ENCODE measurements at regions not wholly inside any gene's neighbourhood (a gene's known extent, or its start where the extent isn't known, plus 50 kb on each side); places are given as distances from the start of the nearest gene placed in this dataset.

- Histone ChIP-seq H3K4me3 (ENCODE audit: low read depth in 1 of 2, low read length in 2 of 2) (no peak overlapping the region), H3K27ac (ENCODE audit: low read depth, low read length) (no peak overlapping the region), H3K27me3 (ENCODE audit: control insufficient read depth in 1 of 2, insufficient read depth in 2 of 2, low read length in 2 of 2) (no peaks in the 10 kb centered on the region), H3K9me3 (ENCODE audit: control insufficient read depth in 1 of 2, low read length in 2 of 2) (no peaks in the 10 kb centered on the region), H3K9ac (ENCODE audit: low read depth in 1 of 2, low read length in 2 of 2) (no peak overlapping the region), H3K36me3 (ENCODE audit: control insufficient read depth in 1 of 2, insufficient read depth in 2 of 2, low read length in 2 of 2) (no peaks in the 10 kb centered on the region), H3K4me1 (ENCODE audit: control insufficient read depth in 1 of 2, insufficient read depth in 2 of 2, low read length in 2 of 2) (peaks cover 11 to 14% of the 10 kb centered on the region in 2 donors)
These were observed 350.0 kb downstream of the DEPDC1B start for GRCh38 chr5:60349891-60350415.

GRCh38 chr5:60346393-60346792, 353.6 kb downstream of the DEPDC1B start:
- Histone ChIP-seq H3K9ac (ENCODE audit: low read depth in 1 of 2, low read length in 2 of 2) (no peak overlapping the region), H3K27ac (ENCODE audit: low read depth, low read length) (no peak overlapping the region), H3K9me3 (ENCODE audit: control insufficient read depth in 1 of 2, low read length in 2 of 2) (no peaks in the 10 kb centered on the region), H3K27me3 (ENCODE audit: control insufficient read depth in 1 of 2, insufficient read depth in 2 of 2, low read length in 2 of 2) (no peaks in the 10 kb centered on the region), H3K4me1 (ENCODE audit: control insufficient read depth in 1 of 2, insufficient read depth in 2 of 2, low read length in 2 of 2) (peaks cover 8 to 14% of the 10 kb centered on the region in 2 donors), H3K36me3 (ENCODE audit: control insufficient read depth in 1 of 2, insufficient read depth in 2 of 2, low read length in 2 of 2) (no peaks in the 10 kb centered on the region), H3K4me3 (ENCODE audit: low read depth in 1 of 2, low read length in 2 of 2) (no peak overlapping the region)

- Histone ChIP-seq H3K9ac (ENCODE audit: low read depth in 1 of 2, low read length in 2 of 2) (no peak overlapping the region), H3K4me1 (ENCODE audit: control insufficient read depth in 1 of 2, insufficient read depth in 2 of 2, low read length in 2 of 2) (no peaks in the 10 kb centered on the region), H3K4me3 (ENCODE audit: low read depth in 1 of 2, low read length in 2 of 2) (no peak overlapping the region), H3K36me3 (ENCODE audit: control insufficient read depth in 1 of 2, insufficient read depth in 2 of 2, low read length in 2 of 2) (no peaks in the 10 kb centered on the region), H3K27ac (ENCODE audit: low read depth, low read length) (no peak overlapping the region), H3K27me3 (ENCODE audit: control insufficient read depth in 1 of 2, insufficient read depth in 2 of 2, low read length in 2 of 2) (no peaks in the 10 kb centered on the region), H3K9me3 (ENCODE audit: control insufficient read depth in 1 of 2, low read length in 2 of 2) (no peaks in the 10 kb centered on the region)
These were observed 356.9 kb downstream of the DEPDC1B start for GRCh38 chr5:60343102-60343501.

GRCh38 chr5:60340965-60341471, 358.9 kb downstream of the DEPDC1B start:
- H3K4me3 ChIP-seq (ENCODE audit: low read depth in 1 of 2, low read length in 2 of 2) = no peak overlapping the region
- H3K9ac ChIP-seq (ENCODE audit: low read depth in 1 of 2, low read length in 2 of 2) = no peak overlapping the region
- H3K27ac ChIP-seq (ENCODE audit: low read depth, low read length) = no peak overlapping the region
- H3K4me1 ChIP-seq (ENCODE audit: control insufficient read depth in 1 of 2, insufficient read depth in 2 of 2, low read length in 2 of 2) = no peaks in the 10 kb centered on the region
- no peaks in the 10 kb centered on the region for H3K9me3 ChIP-seq (ENCODE audit: control insufficient read depth in 1 of 2, low read length in 2 of 2)
- H3K36me3 ChIP-seq (ENCODE audit: control insufficient read depth in 1 of 2, insufficient read depth in 2 of 2, low read length in 2 of 2) = no peaks in the 10 kb centered on the region
- no peaks in the 10 kb centered on the region for H3K27me3 ChIP-seq (ENCODE audit: control insufficient read depth in 1 of 2, insufficient read depth in 2 of 2, low read length in 2 of 2)

- Histone ChIP-seq H3K4me3 (ENCODE audit: low read depth in 1 of 2, low read length in 2 of 2) (no peak overlapping the region), H3K9me3 (ENCODE audit: control insufficient read depth in 1 of 2, low read length in 2 of 2) (no peaks in the 10 kb centered on the region), H3K9ac (ENCODE audit: low read depth in 1 of 2, low read length in 2 of 2) (no peak overlapping the region), H3K27ac (ENCODE audit: low read depth, low read length) (no peak overlapping the region), H3K27me3 (ENCODE audit: control insufficient read depth in 1 of 2, insufficient read depth in 2 of 2, low read length in 2 of 2) (no peaks in the 10 kb centered on the region), H3K4me1 (ENCODE audit: control insufficient read depth in 1 of 2, insufficient read depth in 2 of 2, low read length in 2 of 2) (no peaks in the 10 kb centered on the region), H3K36me3 (ENCODE audit: control insufficient read depth in 1 of 2, insufficient read depth in 2 of 2, low read length in 2 of 2) (no peaks in the 10 kb centered on the region)
These were observed 359.6 kb downstream of the DEPDC1B start for GRCh38 chr5:60340326-60340725.

GRCh38 chr5:60339691-60340201, 360.2 kb downstream of the DEPDC1B start:
- Histone ChIP-seq H3K4me1 (ENCODE audit: control insufficient read depth in 1 of 2, insufficient read depth in 2 of 2, low read length in 2 of 2) (no peaks in the 10 kb centered on the region), H3K36me3 (ENCODE audit: control insufficient read depth in 1 of 2, insufficient read depth in 2 of 2, low read length in 2 of 2) (no peaks in the 10 kb centered on the region), H3K27me3 (ENCODE audit: control insufficient read depth in 1 of 2, insufficient read depth in 2 of 2, low read length in 2 of 2) (no peaks in the 10 kb centered on the region), H3K9ac (ENCODE audit: low read depth in 1 of 2, low read length in 2 of 2) (no peak overlapping the region), H3K9me3 (ENCODE audit: control insufficient read depth in 1 of 2, low read length in 2 of 2) (no peaks in the 10 kb centered on the region), H3K4me3 (ENCODE audit: low read depth in 1 of 2, low read length in 2 of 2) (no peak overlapping the region), H3K27ac (ENCODE audit: low read depth, low read length) (no peak overlapping the region)

- no peak overlapping the region for H3K4me3 ChIP-seq (ENCODE audit: low read depth in 1 of 2, low read length in 2 of 2)
- H3K27ac ChIP-seq (ENCODE audit: low read depth, low read length) = no peak overlapping the region
- H3K9me3 ChIP-seq (ENCODE audit: control insufficient read depth in 1 of 2, low read length in 2 of 2) = no peaks in the 10 kb centered on the region
- no peak overlapping the region for H3K9ac ChIP-seq (ENCODE audit: low read depth in 1 of 2, low read length in 2 of 2)
- no peaks in the 10 kb centered on the region for H3K27me3 ChIP-seq (ENCODE audit: control insufficient read depth in 1 of 2, insufficient read depth in 2 of 2, low read length in 2 of 2)
- H3K36me3 ChIP-seq (ENCODE audit: control insufficient read depth in 1 of 2, insufficient read depth in 2 of 2, low read length in 2 of 2) = no peaks in the 10 kb centered on the region
- no peaks in the 10 kb centered on the region for H3K4me1 ChIP-seq (ENCODE audit: control insufficient read depth in 1 of 2, insufficient read depth in 2 of 2, low read length in 2 of 2)
These were observed 361.1 kb downstream of the DEPDC1B start for GRCh38 chr5:60338846-60339245.

GRCh38 chr5:60336491-60336890, 363.5 kb downstream of the DEPDC1B start:
- no peaks in the 10 kb centered on the region for H3K27me3 ChIP-seq (ENCODE audit: control insufficient read depth in 1 of 2, insufficient read depth in 2 of 2, low read length in 2 of 2)
- no peak overlapping the region for H3K4me3 ChIP-seq (ENCODE audit: low read depth in 1 of 2, low read length in 2 of 2)
- H3K4me1 ChIP-seq (ENCODE audit: control insufficient read depth in 1 of 2, insufficient read depth in 2 of 2, low read length in 2 of 2) = no peaks in the 10 kb centered on the region
- no peaks in the 10 kb centered on the region for H3K9me3 ChIP-seq (ENCODE audit: control insufficient read depth in 1 of 2, low read length in 2 of 2)
- no peaks in the 10 kb centered on the region for H3K36me3 ChIP-seq (ENCODE audit: control insufficient read depth in 1 of 2, insufficient read depth in 2 of 2, low read length in 2 of 2)
- no peak overlapping the region for H3K27ac ChIP-seq (ENCODE audit: low read depth, low read length)
- H3K9ac ChIP-seq (ENCODE audit: low read depth in 1 of 2, low read length in 2 of 2) = no peak overlapping the region

- H3K27ac ChIP-seq (ENCODE audit: low read depth, low read length) = no peak overlapping the region
- no peak overlapping the region for H3K4me3 ChIP-seq (ENCODE audit: low read depth in 1 of 2, low read length in 2 of 2)
- no peaks in the 10 kb centered on the region for H3K4me1 ChIP-seq (ENCODE audit: control insufficient read depth in 1 of 2, insufficient read depth in 2 of 2, low read length in 2 of 2)
- no peaks in the 10 kb centered on the region for H3K9me3 ChIP-seq (ENCODE audit: control insufficient read depth in 1 of 2, low read length in 2 of 2)
- H3K36me3 ChIP-seq (ENCODE audit: control insufficient read depth in 1 of 2, insufficient read depth in 2 of 2, low read length in 2 of 2) = no peaks in the 10 kb centered on the region
- no peaks in the 10 kb centered on the region for H3K27me3 ChIP-seq (ENCODE audit: control insufficient read depth in 1 of 2, insufficient read depth in 2 of 2, low read length in 2 of 2)
- no peak overlapping the region for H3K9ac ChIP-seq (ENCODE audit: low read depth in 1 of 2, low read length in 2 of 2)
These were observed 364.1 kb downstream of the DEPDC1B start for GRCh38 chr5:60335913-60336312.

GRCh38 chr5:60334281-60334713, 365.7 kb downstream of the DEPDC1B start:
- Histone ChIP-seq H3K27ac (ENCODE audit: low read depth, low read length) (no peak overlapping the region), H3K4me3 (ENCODE audit: low read depth in 1 of 2, low read length in 2 of 2) (no peak overlapping the region), H3K9ac (ENCODE audit: low read depth in 1 of 2, low read length in 2 of 2) (no peak overlapping the region), H3K27me3 (ENCODE audit: control insufficient read depth in 1 of 2, insufficient read depth in 2 of 2, low read length in 2 of 2) (no peaks in the 10 kb centered on the region), H3K36me3 (ENCODE audit: control insufficient read depth in 1 of 2, insufficient read depth in 2 of 2, low read length in 2 of 2) (no peaks in the 10 kb centered on the region), H3K9me3 (ENCODE audit: control insufficient read depth in 1 of 2, low read length in 2 of 2) (no peaks in the 10 kb centered on the region), H3K4me1 (ENCODE audit: control insufficient read depth in 1 of 2, insufficient read depth in 2 of 2, low read length in 2 of 2) (no peaks in the 10 kb centered on the region)

Data from duodenal mucosa (tissue), 2 donors.